SH-SY5Y (cell line): ENCODE measurements at regions not wholly inside any gene's neighbourhood (a gene's known extent, or its start where the extent isn't known, plus 50 kb on each side); places are given as distances from the start of the nearest gene placed in this dataset.

Experiments used
- GATA2 ChIP-seq: IDR thresholded peaks from 2 replicates; pipeline ENCODE4 v1.6.1; 2011; ENCODE audit warnings: mild to moderate bottlenecking, low read depth, low read length
- GATA3 ChIP-seq: IDR thresholded peaks from 2 replicates; pipeline ENCODE4 v1.6.1; 2011; ENCODE audit warnings: low read depth, mild to moderate bottlenecking, low read length, moderate library complexity

DNA sequence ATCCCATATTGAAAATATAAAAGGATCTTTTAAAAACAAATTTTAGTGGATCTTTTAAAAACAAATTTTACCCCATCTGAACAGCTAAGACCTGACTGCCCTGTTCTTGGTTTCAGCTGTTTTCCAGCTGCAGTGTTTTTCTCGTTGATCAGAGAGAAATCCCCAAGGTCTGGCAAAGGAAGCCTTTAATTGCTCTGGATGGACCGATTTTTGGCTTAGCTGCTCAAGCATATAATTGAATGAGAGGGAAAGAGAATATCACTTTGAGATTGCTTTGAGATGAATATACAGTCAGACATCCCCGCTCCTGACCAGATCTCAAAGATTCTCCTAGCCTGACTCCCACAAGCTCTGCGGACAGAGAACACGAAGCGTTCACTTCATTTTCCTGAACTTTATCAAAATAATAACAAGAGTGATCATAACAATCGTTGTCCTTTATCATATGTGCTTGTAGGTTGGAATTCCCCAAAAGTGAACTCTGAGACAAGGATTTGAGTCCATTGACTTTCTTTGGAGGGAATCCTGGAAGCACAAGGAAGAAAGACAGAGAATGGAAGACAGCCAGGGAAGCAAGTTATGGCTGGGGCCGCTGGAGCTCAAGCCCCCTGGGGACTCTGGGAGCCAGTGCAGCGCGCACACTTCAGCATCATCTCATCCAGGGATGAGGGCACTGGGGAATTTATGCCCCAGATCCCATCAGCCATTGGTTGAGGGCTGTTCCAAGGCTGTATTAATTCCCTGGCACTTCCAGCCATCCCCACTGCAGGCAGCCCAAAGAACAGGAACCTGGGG, 101.3 kb downstream of the SNX5 start:
- TF ChIP-seq GATA3 (no peak), GATA2 (no peak)

DNA sequence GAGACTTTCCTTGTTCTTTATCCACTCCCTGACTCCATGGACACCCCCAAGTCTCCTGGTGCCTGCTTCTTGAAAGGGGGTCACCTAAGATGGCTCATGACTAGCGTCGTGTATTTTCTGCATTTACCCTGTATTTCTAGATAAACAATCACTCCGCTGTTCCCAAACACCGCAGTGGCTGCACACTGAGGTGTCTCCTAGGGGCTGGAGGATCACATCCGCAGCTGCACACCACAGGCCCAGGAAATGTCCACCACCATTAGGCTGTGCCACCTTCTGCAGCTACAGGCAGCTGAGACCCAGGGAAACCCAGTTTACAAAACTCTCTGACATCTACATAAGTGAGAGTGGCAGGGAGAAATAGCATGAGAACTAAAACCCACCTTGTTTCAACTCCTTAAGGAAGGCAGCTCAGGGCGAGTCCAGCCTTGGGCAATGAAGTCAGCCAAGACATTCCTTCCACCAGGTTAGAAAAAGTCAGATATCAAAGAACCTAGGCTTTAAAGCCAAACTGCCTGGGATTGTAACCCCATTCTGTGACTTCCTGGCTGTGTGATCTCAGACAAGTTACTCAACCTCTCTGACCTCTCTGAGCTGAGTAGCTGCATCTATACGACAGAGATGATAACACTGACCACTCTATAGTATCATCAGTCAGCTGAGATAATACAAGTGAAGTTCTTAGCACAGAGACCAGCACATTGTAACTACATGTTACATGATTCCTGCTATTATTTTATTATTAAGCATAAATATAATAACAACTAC, 102.2 kb downstream of the SNX5 start:
- TF ChIP-seq GATA3, result no peak
- no peak for TF ChIP-seq GATA2

DNA sequence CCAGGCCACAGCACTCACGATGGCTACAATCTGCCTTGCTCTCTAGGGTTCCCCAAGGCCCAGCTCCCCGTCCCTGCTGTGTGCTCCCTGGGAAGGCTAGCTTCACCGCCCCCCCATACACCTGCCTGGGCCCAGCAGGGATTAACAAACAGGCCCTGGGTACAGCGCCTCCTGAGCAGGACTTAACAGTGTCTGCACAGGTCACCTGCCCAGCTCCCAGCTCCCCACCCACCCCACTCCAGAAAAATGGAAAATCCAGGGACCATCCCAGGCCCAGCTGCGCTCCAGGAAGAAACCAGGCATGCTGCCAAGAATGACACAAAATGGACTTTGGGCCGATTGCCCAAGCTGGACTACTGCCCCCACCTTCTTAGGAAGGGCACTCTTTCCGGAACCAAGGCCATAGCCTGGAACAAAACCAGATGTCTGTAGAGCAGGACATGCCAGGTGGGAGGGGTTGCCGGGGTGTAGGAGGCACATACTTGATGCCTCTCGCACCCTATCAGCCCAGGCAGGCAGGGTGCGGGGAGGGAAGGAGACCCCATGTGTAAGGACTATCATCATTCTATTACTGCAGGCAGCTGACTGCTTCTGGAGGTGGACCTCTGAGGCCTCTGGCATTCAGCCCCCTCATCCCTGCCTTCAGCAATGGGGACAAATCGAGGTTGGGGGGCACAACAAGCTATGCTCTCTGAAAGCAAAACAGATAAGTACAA, 104.9 kb downstream of the SNX5 start:
- no peak for TF ChIP-seq GATA2
- TF ChIP-seq GATA3, result no peak

DNA sequence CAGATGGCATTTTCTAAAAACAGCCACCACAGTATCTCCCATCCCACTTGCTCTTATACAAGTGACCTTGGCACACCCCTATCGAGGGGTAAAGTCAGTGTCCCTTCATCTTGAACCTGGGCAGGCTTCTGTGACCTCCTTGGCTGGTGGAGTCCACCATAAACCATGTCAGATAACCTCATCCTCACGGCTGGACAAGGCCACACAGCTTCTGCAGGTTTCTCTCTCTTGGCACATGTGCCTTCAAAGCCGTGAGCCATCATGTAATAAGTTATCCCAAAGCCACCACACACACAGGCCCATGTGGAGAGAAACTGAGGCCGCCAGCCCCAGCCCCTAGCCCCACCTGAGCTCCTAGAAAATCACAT, 105.4 kb downstream of the SNX5 start:
- TF ChIP-seq GATA3 (no peak), GATA2 (no peak)

DNA sequence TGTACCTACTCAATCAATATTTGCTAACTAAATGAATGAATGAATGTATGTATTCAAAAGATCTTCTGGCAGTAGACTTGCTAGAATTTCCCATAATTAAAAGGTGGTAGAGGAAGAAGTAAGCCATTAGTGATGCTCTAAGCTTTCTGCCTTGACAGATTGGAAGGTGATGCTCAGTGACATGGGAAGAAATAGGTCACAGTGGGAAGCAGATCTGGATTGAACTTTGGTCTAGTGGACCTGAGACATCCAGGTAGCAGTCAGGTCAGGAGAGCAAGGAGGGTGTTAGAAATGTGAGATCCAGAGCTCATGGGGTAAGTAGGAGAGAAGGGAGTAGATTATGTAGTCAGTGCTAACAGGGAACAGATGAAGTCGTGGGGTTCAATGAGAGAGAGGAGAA, 106.4 kb downstream of the SNX5 start:
- no peak for TF ChIP-seq GATA2
- no peak for TF ChIP-seq GATA3

DNA sequence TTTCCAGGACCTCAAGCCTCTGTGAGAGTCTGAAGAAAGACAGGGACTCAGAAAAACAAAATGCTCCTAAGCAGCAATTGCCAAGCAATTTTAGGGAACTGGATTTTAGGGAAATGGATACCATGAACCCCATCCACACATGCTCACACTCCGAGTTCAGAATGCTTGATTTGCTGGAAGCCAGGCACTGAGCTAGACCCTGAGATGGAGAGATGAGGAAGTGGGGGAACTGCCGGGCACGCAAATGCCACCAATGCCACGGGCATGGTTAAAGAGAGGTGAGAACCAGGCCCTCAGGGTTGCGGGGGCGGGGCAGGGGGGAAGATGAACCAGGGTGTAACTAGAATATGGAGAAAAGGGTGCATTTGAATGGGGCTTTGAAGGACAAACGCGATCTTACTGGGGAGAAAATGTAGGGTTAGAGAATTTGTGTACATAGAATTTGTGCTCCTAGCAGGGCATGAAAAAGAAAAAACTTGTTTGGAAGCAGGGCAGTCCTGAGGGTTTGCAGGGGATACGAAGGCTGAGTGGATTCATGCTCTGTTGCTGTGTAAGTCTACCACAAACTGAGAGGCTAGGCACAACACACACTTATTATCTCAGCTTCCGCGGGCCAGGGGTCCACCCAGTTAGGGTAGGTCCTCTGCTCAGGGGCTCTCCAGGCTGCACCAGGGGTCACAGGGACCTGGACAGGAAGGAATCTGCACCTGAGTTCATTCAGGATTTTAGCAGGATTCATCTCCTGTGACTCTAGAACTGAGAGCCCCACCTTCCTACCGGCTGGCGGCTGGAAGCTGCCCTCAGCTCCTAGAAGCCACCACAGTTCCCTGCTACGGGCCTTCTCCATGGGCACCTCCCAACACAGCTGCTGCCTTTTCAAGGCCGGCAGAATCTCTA, 108.0 kb downstream of the SNX5 start:
- TF ChIP-seq GATA2 (no peak), GATA3 (no peak)

DNA sequence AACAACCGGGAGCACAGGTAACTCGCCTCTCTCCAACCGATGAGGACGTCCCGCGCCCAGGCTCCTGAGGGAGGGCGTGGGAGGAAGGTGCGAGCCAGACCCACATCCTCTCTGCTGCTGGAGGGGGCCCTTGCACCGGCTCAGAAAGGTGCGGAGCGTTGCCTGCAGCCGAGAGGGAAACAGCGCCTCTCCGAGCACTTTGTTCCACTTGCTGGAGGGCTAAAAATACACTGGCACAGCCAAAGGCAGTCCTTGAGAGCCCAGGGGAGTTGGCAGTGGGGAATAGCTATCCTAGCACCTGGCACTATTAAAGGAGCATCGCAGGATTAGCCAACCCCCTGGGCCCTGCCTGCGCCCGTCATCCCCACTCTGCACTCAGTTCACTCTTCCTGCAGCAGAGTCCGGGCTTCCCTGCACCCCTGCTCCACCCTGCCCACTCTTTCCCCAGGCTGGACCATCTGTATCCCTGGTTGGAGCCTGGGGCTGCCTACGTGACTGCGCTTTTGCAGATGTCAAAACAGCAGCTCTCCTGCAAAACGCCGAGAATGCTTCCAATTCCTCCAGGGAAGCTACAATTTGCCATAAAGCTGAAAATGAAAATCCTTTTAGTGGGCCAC, 108.9 kb downstream of the SNX5 start:
- TF ChIP-seq GATA3 (no peak), GATA2 (no peak)

DNA sequence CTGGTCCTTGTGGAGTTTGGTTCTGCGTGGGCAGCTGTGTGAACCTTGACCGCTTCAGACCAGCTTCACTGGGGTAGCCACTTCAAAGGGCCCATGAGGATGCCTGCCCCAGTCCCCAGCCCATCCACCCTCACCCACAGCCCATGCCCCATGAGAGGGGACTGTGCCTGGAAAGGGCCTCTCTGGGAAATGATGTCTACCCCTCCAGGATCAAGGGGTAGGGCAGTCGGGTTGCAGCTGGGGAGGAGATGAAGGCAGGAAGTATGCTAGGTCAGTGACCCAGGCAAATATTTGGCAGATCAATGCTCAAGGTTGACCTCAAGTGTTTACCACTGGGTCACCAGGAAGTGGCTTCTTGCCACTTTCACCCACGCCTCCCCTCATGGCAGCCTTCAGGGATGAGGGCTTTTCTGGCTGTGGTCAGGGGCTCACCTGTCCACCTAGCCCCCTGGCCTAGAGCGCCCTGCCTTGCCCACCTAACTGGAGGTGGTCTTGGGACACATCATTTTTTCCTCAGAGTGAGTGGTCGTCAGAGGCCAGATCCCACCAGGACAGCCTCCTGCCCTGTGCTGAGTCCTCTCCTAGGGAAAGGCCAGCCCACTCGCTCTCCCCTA, 109.5 kb downstream of the SNX5 start:
- TF ChIP-seq GATA2 (no peak), GATA3 (no peak)

DNA sequence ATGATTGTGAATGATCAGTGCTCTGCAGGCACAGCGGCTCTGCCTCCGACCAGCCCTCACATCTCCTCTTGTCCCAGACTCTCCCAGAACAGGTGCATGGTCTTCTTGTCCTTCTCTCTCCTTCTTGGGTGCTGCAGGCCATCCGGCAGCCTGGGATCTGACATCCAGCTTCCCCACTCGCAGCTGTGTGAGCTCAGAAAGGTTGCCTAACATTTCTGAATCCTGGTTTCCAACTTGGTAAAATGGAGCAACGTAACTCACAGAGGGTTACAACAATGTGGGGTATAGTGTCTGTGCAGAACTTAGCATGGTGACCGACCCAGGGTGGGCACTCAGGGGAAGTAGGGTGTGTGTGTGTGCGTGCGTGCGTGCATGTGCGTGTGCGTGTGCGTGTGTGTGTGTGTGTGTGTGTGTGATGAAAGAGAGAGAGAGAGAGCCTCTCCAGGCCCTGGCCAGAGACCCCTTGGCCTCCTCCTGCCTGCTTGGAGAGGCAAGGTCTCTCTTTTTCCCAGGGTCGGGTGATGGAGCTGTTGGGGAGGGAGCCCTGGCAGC, 110.1 kb downstream of the SNX5 start:
- TF ChIP-seq GATA2 (no peak), GATA3 (no peak)

DNA sequence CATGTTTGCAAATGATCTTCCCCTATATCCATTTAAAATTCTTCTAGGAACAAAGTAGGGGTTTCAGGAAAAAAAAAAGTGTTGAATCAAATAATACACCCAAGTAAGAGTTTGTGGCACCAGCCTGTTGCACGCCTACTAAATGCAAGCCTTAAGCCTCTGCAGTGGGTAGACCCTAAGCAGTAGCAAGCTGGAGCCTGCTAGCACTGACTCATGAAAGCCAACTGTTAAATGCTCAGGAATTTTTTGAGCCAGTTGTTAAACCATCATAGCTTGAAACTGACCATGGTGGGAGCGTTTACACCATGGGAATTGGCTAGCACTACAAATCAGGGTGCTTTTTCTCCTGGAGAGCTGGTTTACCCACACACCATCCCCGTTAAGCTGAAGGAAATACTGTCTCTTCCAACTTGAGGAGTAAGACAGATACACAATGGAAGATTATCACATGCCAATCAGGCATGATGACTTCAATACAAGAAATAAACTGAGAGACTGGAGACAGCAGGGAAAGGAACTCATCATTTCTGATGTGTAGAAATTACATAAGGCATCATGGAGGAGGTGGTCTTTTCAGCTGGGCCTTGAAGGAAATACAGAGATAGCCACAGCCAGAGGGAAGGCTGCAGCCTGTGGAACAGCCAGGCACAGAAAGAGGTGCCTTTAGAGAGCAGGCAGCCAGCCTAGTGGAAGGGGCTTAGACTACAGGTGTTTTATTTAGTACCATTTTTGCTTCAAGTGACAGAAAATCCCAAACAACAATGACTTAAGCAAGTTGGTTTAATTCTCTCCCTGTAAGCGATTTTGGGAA, 110.8 kb downstream of the SNX5 start:
- no peak for TF ChIP-seq GATA2
- TF ChIP-seq GATA3, result no peak

DNA sequence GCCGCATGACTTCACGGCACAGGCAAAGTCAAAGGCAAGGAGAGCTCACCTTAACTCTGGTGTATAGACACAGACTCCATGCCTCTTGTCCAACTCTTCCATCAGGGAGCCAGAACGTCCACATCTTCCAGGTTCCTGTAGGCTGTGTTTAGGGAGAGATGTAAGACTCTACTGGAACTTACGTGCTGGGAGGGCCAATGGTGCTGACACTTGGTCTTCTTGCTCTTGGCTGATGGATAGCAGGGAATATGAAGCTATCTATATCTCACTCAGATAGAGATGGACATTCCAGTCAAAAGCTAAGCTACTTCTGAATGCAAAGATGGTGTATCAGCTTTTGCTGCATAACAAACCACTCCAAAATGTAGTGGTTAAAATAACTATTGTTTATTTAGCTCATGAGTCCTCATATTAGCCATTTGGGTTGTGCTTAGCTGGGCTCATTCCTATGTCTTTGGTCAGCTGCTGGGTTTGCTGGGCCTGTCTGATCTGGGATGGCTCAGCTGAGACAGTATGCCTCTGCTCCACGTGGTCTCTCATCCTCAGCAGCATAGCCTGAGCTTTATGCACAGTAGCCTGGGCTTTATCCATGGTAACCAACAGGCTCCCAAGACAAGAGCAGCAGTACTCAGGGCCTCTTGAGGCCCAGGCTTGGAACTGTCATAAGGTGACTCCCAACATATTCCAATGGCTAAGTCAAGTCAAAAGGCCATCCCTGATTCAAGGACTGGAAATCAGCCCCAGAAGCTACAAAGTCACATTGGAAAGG, 111.6 kb downstream of the SNX5 start:
- TF ChIP-seq GATA2 (no peak), GATA3 (no peak)
